MM.1S (cell line): ENCODE measurements at regions not wholly inside any gene's neighbourhood (a gene's known extent, or its start where the extent isn't known, plus 50 kb on each side); places are given as distances from the start of the nearest gene placed in this dataset.

ENCODE experiments used
- DNase-seq: peaks from one replicate; pipeline ENCODE4 v3.0.0-alpha.2; 2015
- H2AFZ ChIP-seq: fragments of 300-600 bp; sonication (generic); 2 replicates; pipeline ENCODE4 v1.6.0; 2016; ENCODE audit warnings: antibody characterized with exemption, low read length
- H3F3A ChIP-seq: fragments of 300-600 bp; sonication (generic); 2 replicates; pipeline ENCODE4 v1.6.1; 2016; ENCODE audit warnings: mild to moderate bottlenecking, antibody characterized with exemption, low read length, moderate library complexity, mixed read lengths; ENCODE audit not compliant: insufficient read depth
- H3K27ac ChIP-seq: fragments of 300-600 bp; sonication (generic); 2 replicates; pipeline ENCODE4 v1.5.1; 2016; ENCODE audit warnings: mild to moderate bottlenecking, low read length
- H3K27me3 ChIP-seq: fragments of 300-600 bp; sonication (generic); replicated peaks from 2 replicates; pipeline ENCODE4 v1.6.0; 2016; ENCODE audit warnings: low read length; ENCODE audit not compliant: insufficient read depth
- H3K36me3 ChIP-seq: fragments of 300-600 bp; sonication (generic); replicated peaks from 2 replicates; pipeline ENCODE4 v1.6.1; 2016; ENCODE audit warnings: mild to moderate bottlenecking, low read length, mixed read lengths; ENCODE audit not compliant: insufficient read depth
- H3K4me1 ChIP-seq: fragments of 300-600 bp; sonication (generic); 2 replicates; pipeline ENCODE4 v1.6.1; 2016; ENCODE audit warnings: low read length, mixed read lengths
- H3K4me2 ChIP-seq: fragments of 300-600 bp; sonication (generic); 2 replicates; pipeline ENCODE4 v1.6.0; 2016; ENCODE audit warnings: low read depth, low read length
- H3K4me3 ChIP-seq: fragments of 300-600 bp; sonication (generic); 2 replicates; pipeline ENCODE4 v1.5.1; 2016; ENCODE audit warnings: low read length, mixed read lengths
- H3K79me2 ChIP-seq: fragments of 300-600 bp; sonication (generic); 2 replicates; pipeline ENCODE4 v1.6.1; 2016; ENCODE audit warnings: mixed run types, low read length, mixed read lengths
- H3K9ac ChIP-seq: fragments of 300-600 bp; sonication (generic); 2 replicates; pipeline ENCODE4 v1.6.1; 2016; ENCODE audit warnings: low read length, mixed read lengths
- H3K9me2 ChIP-seq: fragments of 300-600 bp; sonication (generic); replicated peaks from 2 replicates; pipeline ENCODE4 v1.6.1; 2016; ENCODE audit warnings: mild to moderate bottlenecking, low read length, mixed read lengths; ENCODE audit not compliant: insufficient read depth
- H3K9me3 ChIP-seq: fragments of 300-600 bp; sonication (generic); replicated peaks from 2 replicates; pipeline ENCODE4 v1.6.1; 2016; ENCODE audit warnings: mild to moderate bottlenecking, low read length, mixed read lengths; ENCODE audit not compliant: insufficient read depth
- H4K20me1 ChIP-seq: fragments of 300-600 bp; sonication (generic); 2 replicates; pipeline ENCODE4 v1.6.1; 2016; ENCODE audit warnings: mild to moderate bottlenecking, low read length, moderate library complexity, mixed read lengths; ENCODE audit not compliant: insufficient read depth
- EZH2 ChIP-seq: fragments of 300-600 bp; sonication (generic); optimal IDR thresholded peaks from 2 replicates; pipeline ENCODE3; 2017; ENCODE audit warnings: low read depth, mild to moderate bottlenecking, antibody characterized with exemption, low read length, mixed read lengths
- EZH2phosphoT487 ChIP-seq: fragments of 300-600 bp; sonication (generic); IDR thresholded peaks from 2 replicates; pipeline ENCODE4 v1.6.1; 2018; ENCODE audit warnings: antibody characterized with exemption, low read length
- TF ChIP-seq, protein P1 (sequence below): fragments of 300-600 bp; sonication (generic); IDR thresholded peaks from 2 replicates; pipeline ENCODE4 v1.5.1; 2016; ENCODE audit warnings: antibody characterized with exemption, low read length, mixed read lengths

- Histone ChIP-seq H3K4me2 (no peak overlapping the region), H3K9me2 (no peaks in the 10 kb centered on the region), H3K27me3 (peaks cover 99% of the 10 kb centered on the region), H3K4me3 (no peak overlapping the region), H3K9me3 (no peaks in the 10 kb centered on the region), H3K27ac (no peak overlapping the region), H3K9ac (no peak overlapping the region), H3K4me1 (no peaks in the 10 kb centered on the region), H4K20me1 (no peaks in the 10 kb centered on the region), H3K79me2 (no peaks in the 10 kb centered on the region), H3K36me3 (no peaks in the 10 kb centered on the region), H3F3A (no peaks in the 10 kb centered on the region), H2AFZ (no peak overlapping the region)
- no peak for DNase-seq
- TF ChIP-seq EZH2phosphoT487 (no peak), EZH2 (no peak)
- TF ChIP-seq, protein P1, sequence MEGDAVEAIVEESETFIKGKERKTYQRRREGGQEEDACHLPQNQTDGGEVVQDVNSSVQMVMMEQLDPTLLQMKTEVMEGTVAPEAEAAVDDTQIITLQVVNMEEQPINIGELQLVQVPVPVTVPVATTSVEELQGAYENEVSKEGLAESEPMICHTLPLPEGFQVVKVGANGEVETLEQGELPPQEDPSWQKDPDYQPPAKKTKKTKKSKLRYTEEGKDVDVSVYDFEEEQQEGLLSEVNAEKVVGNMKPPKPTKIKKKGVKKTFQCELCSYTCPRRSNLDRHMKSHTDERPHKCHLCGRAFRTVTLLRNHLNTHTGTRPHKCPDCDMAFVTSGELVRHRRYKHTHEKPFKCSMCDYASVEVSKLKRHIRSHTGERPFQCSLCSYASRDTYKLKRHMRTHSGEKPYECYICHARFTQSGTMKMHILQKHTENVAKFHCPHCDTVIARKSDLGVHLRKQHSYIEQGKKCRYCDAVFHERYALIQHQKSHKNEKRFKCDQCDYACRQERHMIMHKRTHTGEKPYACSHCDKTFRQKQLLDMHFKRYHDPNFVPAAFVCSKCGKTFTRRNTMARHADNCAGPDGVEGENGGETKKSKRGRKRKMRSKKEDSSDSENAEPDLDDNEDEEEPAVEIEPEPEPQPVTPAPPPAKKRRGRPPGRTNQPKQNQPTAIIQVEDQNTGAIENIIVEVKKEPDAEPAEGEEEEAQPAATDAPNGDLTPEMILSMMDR: no peak
These were observed 62.0 kb upstream of the RNU6ATAC start for GRCh38 chr9:134226221-134226930.

DNA sequence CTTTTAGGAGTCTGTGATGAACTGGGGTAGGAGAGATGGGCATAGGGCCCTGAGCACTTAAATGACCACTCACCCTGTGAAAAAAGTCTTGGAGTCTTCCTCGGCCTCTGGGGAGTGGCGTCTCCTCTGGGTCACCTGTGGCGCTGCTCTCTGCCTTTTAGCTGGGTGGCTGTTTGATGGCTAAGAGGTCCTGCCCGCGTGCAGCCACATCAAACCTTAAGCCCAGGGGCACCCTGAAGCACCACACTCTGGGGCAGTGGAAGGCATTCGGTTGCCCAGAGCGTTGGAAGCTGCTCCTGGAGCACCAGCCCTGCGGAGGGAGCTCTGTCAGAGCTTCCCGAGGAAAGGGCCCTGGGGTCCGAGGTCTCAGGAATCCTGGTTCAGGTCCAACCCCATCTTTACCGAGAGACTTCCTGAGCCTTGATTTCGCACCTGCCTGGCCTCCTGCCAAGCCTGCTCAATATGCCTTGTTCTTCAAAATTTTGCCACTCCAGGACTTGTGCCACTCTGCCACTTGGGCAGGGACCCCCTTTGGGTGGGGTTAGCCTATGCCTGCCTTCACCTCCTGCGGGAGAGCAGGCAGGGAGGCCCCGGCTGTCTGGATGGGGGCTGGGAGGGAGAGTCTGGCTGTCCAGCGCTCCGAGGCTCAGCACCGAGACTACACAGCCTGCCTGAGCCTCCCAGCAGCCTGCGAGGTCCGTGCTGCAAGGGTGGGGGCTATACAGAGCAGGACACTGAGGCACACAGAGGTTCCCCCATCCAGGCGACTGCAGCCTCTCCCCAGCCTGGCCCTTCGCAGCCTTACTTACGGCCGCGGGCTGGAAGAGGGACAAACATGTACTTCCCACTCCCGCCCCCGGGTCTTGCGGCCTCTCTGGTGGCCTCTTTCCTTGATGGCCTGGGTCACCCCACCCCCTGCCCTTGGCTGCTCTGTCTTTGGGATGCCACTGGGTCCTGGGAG is 63.4 kb upstream of the RNU6ATAC start:
- H3K9ac ChIP-seq: no peak overlapping the region
- no peak overlapping the region for H3K4me2 ChIP-seq
- H3K79me2 ChIP-seq: no peaks in the 10 kb centered on the region
- H3K4me1 ChIP-seq: no peaks in the 10 kb centered on the region
- no peaks in the 10 kb centered on the region for H3K9me2 ChIP-seq
- peaks cover 100% of the 10 kb centered on the region for H3K27me3 ChIP-seq
- no peaks in the 10 kb centered on the region for H3K9me3 ChIP-seq
- no peak overlapping the region for H3K27ac ChIP-seq
- no peak overlapping the region for H2AFZ ChIP-seq
- no peaks in the 10 kb centered on the region for H3K36me3 ChIP-seq
- H4K20me1 ChIP-seq: no peaks in the 10 kb centered on the region
- H3F3A ChIP-seq: no peaks in the 10 kb centered on the region
- DNase-seq: no peak
- TF ChIP-seq EZH2 (no peak), EZH2phosphoT487 (no peak)
- TF ChIP-seq, protein P1: no peak
- H3K4me3 ChIP-seq: no peak overlapping the region

DNA sequence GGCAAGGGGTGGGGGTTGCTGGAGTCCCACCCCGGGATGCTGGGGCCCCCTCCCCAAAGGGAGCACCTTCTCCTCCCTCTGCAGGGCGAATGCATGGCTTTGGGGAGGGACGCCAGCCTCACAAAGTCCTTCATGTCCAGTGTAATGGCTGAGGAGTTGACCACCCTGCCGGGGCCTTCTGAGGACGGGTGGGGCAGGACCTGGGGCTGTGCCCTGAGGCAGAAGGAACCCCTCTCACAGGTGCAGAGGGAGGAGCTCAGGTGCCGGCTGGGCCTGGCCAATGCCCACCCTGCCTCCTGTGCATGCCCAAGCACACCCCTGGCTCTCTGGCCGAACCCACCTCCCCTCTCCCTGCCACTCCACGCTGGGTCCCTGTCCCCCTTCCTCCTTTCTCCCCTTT is 64.3 kb upstream of the RNU6ATAC start:
- peaks cover 100% of the 10 kb centered on the region for H3K27me3 ChIP-seq
- no peak overlapping the region for H3K9ac ChIP-seq

More for the DNA sequence above, 64.3 kb upstream of the RNU6ATAC start:
- DNase-seq: no peak
- H4K20me1 ChIP-seq: no peaks in the 10 kb centered on the region
- TF ChIP-seq EZH2 (no peak), EZH2phosphoT487 (no peak)
- TF ChIP-seq, protein P1: no peak
- H3F3A ChIP-seq: no peaks in the 10 kb centered on the region
- no peak overlapping the region for H2AFZ ChIP-seq
- no peaks in the 10 kb centered on the region for H3K4me1 ChIP-seq
- no peaks in the 10 kb centered on the region for H3K79me2 ChIP-seq
- H3K27ac ChIP-seq: no peak overlapping the region
- no peak overlapping the region for H3K4me3 ChIP-seq
- H3K9me3 ChIP-seq: no peaks in the 10 kb centered on the region
- H3K36me3 ChIP-seq: no peaks in the 10 kb centered on the region
- H3K9me2 ChIP-seq: no peaks in the 10 kb centered on the region
- H3K4me2 ChIP-seq: no peak overlapping the region
